ENCODE measurements at regions not wholly inside any gene's neighbourhood (a gene's known extent, or its start where the extent isn't known, plus 50 kb on each side); places are given as distances from the start of the nearest gene placed in this dataset.

DNA sequence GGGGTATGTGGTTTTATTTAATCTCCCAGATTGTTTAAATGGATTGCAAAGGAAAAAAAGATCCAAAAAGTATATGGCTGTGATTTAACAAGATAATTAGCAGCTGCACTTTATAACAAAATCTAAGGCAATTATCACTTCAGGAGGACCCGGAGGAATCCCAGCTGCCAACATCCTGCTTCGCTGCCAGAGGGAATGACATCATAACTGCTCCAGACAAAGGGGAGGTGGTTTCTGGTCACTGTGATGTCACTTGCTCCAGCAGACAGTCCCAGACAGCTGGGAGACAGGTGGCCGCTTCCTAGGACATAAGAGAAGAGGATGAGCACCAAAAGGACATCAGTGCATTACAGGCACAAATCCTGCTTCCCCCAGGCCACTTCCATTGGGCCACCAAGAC lies 371.0 kb downstream of the BCOR start:
- DNase-seq, result no peak

DNA sequence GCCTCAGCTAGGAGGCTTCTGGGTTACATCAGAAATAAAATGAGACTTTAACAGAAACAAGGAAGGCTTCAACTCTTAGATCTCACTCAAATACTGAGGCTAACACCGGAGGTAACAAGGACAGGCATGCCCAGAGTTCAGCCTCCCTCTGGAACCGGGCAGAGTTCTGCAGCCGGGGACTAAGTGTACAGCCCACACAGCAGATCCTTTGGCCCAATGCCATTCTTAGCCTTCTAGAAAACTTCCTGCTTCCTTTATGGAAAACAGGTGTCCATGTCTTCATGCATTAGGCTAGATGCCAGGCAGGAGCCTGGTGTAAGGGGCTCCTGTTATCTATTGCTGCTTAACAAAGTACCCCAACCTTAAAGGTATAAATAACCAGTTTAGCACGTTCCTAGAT lies 369.7 kb downstream of the BCOR start:
- DNase-seq, result no peak

DNA sequence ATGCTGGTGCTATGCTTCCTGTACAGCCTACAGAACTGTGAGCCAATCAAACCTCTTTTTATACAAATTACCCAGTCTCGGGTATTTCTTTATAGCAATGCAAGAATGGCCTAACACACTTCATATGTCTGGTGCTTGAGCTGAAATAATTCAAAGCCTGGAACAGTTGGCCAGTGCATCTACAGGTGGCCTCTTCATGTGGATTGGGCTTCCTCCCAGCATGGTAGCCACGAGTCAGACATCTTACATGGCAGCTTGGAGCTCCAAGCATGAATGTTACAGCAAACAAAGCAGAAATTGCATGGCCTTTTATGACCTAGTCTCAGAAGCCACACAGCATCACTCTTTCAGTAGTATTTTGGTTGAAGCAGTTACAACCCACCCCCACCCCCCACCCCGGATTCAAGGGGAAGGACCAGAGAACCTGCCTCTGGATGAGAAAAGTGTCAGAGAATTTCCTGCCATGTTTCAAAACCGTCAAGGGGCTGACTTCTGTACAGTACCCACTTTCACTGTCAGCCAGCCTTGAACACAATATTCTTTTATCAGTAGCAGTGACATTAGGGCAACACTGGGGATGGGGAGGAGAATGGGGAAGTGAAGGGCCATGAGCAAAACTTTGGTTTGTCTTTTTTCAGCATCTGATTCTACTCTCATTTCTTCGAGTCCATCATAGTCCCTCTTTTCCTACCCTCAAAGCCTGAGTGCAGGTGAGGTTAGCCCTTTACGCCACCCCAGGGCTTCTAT lies 368.7 kb downstream of the BCOR start:
- no peak for DNase-seq

DNA sequence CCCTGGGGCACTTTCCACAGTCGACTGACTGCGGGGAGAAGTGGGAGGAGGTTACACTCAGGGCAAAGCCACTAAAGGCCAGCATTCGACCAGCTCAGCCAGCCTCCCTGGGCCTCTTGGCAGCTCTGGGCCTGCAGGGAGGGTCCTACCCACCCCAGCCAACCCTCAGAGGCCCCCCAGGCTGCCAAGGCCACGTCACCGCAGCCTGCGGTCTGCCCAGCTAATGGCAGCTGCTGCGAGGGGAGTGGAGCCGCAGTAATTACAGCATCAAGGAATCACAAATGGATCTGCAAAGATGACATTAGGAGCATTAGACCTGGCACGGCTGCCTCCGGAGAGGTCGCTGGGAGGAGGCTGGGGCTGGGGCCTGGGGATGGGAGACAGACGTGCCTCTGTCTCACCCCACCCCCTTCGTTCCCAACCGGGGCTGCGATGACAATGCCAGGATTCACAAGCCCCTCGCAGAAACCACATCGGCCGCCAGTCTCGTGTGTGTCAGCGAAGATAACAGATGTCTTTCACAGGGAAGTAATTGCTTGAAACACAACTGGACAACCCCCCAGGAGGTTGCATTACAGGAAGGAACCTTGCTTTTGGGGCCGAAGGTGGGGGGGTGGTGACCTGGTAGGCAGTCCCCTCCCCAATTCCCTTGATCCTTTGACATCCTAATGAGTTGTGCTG lies 367.6 kb downstream of the BCOR start:
- no peak for DNase-seq

DNA sequence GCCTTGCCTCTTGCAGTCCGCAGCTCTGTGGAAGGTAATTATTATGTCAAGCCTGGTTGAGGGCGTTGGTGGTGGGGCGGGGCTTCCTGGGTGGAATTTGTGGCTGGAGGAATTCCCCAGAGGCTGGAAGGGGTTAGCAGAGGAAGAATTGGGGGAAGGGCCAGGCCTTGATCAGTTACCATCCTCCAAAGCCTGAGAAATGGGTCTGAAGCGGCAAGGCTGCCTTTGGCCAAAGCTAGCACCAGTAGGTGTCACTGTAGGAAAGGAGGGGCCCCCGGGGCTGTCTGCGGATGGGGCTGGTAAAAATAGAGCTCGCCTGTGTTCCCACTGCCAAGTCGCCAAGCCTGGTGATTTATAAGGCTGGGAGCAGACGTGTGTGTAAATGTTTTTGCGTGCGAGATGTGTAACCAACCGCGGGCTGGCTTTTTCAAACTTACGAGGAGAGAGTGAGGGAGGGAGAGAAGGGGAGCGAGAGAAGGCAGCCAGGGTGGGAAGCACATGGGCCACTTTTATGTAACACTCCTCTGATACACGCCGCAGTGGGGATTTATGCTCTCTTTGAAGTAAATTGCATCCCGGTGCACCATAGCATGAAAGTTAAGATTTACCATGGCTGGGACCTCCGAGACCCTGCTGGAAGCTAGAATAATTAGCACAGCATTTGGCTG lies 367.0 kb downstream of the BCOR start:
- DNase-seq, result peak; percentile 21

DNA sequence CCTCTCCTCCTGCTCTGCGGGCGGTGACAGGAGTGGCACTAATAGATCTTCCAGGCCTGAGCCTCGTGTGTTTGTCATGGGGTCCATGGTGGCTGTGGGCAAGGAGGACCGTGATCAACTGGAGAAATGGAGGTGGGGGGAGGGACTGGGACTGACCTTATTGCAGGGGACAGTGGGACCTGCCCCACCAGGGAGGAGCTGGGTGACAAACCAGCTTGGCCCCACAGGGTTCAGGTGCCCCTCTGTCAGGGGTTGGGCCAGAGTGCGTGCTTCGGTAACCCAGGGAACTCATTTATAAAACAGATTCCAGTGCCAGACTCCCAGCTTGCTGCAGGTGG lies 366.5 kb downstream of the BCOR start:
- no peak for DNase-seq

DNA sequence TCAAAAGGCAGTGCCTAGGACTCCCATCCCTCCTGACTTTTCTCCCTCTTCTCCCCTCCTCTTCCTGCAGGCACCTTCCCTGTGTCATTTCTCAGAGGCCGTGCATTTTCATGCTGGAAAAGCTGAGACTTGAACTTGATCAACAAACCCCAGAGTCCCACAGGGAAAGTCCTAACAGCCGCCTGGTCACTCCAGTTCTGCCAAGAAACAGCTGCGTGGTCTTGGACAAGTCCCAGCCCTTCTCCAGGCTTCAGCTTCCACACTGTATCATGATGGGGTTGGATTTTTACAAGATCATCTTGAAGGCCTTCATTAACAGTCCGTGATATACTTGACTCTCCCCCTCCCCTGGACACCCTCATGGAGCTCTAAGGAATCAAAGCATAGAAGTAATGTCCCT lies 366.0 kb downstream of the BCOR start:
- DNase-seq, result no peak

DNA sequence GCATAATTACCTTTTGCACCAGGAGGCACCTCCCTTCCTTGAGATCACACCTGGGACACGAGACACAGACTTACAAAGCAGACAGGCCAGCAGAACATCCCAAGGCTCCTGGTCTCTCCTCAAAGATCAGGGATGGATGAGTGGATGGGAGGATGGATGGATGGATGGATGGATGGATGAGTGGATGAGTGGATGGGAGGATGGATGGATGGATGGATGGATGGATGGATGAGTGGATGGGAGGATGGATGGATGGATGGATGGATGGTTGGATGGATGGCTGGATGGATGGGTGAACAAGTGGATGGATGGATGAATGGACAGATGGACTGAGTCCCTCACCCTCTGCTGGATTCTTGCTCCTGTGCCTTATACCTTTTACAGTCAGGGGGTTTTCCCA lies 364.0 kb downstream of the BCOR start:
- no peak for DNase-seq

DNA sequence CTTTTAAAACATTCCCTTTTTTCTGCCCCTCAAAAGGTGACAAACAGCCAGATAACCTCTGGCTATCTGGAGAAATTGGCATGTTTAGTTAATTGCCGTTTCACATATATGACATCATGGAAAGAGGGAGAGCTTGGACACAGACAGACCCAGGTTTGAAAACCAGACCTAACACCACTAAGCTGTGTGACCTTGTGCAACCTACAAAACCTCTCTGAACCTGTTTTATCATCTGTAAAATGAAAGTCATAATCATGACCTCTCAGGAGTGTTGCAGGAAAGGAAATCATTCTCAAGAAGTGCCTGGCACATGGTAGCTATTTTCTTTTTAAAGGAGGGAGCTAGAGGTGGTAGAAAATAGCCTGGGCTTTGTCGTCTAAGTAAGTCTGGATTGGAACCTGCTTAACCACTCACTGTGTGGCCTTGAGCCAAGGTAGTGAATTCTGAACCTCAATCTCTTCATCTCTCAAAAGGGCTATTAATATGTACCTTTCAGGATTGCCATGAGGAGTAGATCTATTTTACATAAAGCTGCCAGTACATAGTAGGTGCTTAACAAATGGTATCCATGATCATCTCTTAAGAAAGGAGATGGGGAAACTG lies 363.5 kb downstream of the BCOR start:
- DNase-seq, result no peak

DNA sequence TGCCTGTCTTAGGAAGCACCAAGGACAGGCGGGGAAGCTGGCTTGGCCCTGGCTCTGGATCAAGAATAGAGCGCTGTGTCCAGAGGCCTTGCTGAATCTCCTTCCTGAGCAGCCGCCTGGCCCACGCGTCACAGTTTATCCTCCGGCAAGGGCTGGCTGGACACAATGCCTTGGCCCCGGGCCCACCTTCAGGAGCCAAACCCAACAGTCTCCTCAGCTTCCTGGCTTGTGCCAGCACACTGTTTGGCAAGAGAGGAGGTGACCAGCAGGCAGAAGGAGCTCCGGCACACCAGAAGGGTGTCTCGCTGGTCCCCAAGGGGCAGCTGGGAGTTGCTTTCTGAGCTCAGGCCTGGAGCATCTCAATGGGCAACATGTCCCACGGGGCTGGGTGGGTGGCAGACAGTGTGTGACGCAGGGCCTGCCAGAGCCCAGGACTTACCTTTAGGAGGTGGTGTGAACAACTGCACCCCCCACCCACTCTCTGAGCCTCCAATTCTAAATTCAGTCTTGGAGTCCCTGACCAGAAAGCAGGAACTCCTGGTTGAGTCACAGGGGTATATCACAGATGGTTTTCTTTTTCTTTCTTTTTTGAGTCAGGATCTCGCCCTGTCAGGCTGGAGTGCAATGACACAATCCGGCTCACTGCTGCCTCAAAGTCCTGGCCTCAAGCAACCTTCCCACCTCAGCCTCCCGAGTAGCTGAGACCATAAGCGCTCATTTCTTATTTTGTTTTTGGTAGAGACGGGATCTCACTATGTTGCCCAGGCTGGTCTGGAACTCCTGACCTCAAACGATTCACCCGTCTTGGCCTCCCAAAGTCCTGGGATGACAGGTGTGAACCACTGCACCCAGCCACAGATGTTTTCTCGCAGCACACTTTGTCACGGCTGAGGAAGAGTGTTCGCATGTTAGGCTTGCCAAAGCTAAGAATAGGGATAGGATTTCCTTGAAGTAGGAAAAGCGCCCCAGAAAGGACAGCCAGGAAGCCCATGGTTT lies 361.2 kb downstream of the BCOR start:
- no peak for DNase-seq

DNA sequence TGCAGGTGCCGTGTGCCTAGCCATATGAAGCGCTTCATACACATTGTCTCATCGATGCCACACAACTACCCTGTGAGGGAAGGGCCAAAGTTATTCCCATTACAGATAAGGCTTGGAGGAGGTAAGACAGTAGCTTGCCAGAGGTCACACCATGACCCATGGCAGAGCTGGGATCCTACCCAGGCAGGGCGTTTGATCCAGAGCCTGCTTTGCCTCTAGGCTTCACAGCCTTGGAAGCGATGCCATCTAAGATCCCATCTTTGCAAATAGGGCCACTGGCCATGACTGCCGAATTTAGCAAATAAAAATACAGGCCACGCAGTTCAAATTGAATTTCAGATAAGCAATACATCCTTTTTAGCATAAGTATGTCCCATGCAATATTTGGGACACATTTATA lies 358.2 kb downstream of the BCOR start:
- no peak for DNase-seq

DNA sequence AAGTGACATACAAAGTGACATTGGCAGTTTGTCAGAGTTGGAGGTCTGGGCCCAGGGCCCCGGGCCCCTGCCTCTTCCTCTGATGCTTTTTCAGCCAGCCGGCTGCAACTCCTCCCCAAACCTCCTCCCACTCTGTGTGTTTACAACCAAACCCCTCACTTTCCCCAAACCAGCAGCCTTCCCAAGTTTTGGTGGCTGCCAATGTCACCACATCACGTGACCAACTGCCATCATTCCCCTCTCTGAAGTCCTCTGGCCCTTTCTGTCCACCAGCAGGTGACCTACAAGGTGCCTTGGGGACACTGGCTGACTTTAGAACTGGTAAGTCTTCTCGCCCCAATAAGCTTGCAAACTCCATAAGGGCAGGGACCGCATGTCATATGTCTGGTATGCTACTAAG lies 357.7 kb downstream of the BCOR start:
- no peak for DNase-seq

DNA sequence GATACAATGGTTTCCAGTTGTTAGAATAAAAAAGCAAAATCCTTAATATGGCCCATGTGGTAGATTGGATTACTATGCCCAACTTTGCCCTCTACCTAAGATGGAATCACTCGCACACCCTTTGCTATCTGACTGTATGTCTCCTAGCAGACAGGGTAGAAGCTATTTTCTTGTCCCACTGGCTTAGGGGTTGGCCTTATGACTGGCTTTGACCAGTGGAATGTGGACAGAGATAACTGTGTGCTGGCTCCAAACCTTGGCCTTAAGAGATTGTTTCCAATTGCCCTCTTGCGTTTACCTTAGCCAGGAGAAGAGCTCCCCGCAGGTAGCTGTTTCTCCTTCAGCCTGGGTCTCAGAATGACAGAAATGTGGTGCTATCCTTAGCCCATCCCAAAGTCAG lies 355.9 kb downstream of the BCOR start:
- DNase-seq, result no peak

DNA sequence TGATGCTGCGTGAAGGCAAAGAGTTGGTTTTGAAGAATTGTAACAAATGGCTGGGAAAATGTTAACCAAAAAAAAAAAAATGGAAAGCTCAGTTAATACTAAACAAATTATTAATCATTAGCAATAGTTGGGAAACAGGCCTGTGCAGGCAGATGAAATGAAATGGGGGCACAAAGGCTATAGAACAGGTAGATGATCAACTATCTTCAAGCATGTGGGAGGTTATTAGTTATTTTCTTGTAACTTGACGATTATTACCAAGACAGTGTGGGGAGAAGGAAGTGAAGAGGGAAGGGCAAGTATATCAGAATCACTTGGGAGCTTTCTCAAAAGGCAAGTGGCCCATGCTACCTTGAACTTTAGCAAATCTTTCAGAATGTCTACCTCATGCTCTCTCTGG lies 351.9 kb downstream of the BCOR start:
- DNase-seq, result no peak

DNA sequence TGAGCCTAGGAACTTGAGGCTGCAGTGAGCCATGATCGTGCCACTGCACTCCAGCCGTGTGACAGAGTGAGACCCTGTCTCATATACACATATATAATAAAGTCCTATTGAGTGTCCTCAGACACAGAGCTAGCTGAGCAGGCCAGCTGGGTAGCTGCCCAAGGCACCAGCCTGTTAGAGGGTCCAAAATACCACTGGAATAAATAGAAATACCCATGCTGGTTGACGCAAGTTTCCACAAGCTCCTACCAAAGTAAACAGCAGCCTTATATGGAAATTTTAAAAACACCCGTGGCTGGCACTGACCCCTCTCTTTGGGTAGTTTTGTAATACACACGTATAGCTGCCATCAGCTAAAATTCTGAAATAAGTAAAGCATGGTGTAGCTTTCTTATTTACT lies 348.6 kb downstream of the BCOR start:
- no peak for DNase-seq

DNA sequence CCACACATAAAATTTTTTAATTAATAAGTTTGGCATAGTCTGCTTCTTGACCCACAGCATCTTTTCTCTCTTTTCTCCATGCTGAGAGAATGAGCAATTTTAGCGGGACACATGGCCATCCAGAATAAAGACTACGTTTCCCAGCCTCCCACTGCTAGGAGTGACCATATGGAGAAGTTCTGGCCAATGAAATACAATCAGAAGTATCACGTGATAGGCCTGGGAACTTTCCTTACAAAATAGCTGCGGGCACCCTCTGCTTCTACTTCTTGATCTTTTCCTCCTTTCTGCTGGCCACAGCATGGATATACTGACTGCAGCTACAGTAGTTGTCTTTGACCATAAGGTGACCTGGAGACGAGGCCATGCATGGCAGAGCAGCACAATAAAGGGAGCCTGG lies 348.0 kb downstream of the BCOR start:
- DNase-seq, result no peak

DNA sequence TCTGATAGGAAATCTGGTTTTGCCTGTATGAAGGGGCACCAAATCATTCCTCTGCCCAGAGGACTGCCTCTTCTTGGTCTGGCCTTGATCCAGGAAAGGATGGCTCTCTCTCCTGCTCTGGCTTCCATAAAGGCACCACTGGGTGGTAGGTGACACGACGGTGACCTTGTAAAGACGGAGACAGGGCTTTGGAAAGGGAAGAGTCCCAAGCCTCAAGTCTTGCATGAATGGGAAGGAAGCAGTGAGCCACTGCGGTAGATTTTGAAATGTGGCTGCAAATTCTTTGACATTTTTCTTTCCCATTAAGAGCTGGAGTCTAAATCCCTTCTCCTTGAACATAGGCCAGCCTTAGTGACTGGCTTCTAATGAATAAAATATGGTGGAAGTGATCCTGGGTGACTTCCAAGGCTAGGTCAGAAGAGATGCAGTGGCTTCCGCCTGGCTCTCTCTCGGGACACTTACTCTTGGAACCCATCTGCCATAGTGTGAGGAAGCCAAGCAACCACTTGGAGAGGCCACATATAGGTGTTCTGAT lies 347.4 kb downstream of the BCOR start:
- DNase-seq, result no peak

DNA sequence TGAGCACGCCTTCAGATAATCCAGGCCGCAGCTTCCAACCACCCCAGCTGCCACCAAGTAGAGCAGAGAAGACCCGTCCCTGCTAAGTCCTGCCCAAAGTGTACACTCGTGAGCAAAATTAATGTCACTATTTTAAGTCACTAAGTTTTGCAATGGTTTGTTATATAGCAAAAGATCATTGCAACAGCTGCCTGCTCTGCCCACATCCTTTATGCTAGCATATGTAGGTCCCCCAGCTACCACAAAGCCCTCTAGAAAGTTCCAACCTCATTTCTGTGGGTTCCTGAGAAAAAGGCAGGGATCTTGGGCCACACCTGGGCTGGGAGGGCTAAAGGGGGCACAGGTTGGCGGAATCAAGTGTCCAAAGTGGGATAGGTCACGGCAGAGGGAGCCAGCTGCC lies 346.9 kb downstream of the BCOR start:
- DNase-seq, result no peak

DNA sequence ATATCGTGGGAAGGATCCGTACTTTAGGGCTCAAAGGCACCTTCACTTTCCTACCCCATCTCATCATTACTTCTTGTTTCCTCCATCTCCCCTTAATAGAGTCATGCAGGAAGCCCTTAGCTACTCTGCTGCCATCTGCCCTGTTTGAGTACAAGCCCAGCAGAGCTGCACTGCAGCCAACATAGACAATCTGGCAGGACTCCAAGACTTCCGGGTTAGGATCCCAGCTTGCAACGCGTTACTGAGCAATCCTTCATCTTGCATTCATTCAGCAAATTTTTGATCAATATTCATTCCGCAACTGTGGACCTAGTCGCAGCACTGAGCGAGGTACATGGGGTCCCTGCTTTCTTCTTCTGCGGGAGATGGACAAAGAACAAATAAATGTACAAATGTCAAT lies 344.9 kb downstream of the BCOR start:
- no peak for DNase-seq

DNA sequence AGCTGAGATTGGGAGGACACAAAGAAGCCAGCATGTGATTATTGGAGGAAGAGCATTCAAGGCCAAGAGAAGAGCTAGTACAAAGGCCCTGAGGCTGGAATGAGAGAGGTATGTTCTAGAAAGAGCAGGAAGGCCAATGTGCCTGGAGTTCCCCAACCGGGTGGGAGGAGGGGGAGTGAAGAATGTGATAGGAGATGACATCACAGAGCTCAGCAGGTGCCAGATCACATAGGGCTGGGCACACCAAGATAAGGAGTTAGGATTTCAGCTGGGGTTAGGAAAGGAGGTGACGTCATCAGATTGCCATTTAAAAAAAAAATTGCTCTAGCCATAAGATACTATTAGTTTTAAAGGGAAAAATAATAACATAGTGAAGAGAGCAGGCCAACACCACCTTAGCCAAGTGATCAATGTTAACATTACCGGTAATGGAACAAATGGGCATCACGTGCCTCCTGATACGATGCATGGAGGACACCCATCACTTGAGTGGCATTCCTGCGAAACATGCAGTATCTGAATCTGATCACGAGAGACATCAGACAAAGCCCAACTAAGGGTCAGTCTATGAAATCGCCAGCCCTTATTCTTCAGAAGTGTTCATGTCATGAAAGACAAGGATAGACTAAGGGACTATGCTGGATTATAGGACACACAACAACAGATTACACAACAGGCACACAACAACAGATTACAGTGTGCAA lies 344.3 kb downstream of the BCOR start:
- DNase-seq, result no peak

DNA sequence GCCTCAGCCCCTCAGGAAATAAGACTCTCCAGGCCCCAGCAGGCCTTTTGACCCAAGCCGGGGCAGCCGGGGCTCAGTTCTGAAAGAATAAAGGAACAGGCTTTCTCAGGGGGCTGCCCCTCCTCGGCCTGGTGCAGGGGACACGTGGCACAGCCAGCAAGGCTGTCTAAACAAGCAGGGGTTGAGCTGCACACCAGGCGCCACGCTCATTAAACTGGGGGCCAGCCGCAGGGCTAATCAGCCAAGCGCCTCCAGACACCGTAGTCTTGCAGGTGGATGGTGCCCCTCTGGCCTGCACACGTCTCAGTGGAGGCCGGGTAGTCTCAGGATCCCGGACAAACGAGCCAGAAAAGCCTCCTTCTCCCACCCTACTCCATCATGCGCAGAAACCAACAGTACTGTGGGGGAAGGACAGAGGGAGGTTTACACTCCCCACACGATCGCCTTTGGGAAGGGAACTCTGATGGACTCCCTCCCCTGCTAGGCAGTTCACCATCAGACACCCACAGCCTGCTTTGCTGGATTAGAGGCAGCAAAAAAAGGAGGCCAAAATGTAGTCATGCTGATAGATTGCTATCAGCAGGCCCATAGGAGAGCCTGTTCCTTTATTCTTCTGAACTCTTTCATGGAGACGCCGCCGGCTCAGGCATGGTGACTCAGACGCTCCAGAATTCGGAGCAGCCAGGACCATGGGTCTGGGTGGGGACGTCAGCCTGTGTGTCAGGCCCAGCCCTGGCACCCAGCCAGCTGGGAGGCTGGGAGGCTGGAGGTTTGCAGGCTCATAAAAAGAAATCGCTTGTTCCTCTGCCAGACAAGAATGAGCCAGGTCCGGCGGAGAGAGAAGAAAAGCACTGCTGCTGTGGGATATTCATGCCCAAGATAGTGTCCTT lies 342.4 kb downstream of the BCOR start:
- no peak for DNase-seq

Data from T-helper 9 cell (primary cell).